Epithelial cell of esophagus (primary cell): ENCODE measurements at regions not wholly inside any gene's neighbourhood (a gene's known extent, or its start where the extent isn't known, plus 50 kb on each side); places are given as distances from the start of the nearest gene placed in this dataset.
"Not testable (repeated sequence)": the region's sequence is repeated elsewhere in the genome, so short reads cannot be mapped to it uniquely, and the experiment has no call there.

ENCODE experiments used
- DNase-seq: peaks from one replicate; pipeline ENCODE4 v3.0.0; 2010; ENCODE audit warnings: low read depth
- H3K4me3 ChIP-seq: 2 replicates; pipeline ENCODE4 v1.5.1; 2011; ENCODE audit warnings: mild to moderate bottlenecking, low read length, control low read depth
- TF ChIP-seq, protein P1 (sequence below): IDR thresholded peaks from 2 replicates; pipeline ENCODE4 v1.5.1; 2011; ENCODE audit warnings: low read depth, mild to moderate bottlenecking, low read length, control low read depth, inconsistent platforms; ENCODE audit not compliant: insufficient read depth; ENCODE audit errors: missing control alignments

DNA sequence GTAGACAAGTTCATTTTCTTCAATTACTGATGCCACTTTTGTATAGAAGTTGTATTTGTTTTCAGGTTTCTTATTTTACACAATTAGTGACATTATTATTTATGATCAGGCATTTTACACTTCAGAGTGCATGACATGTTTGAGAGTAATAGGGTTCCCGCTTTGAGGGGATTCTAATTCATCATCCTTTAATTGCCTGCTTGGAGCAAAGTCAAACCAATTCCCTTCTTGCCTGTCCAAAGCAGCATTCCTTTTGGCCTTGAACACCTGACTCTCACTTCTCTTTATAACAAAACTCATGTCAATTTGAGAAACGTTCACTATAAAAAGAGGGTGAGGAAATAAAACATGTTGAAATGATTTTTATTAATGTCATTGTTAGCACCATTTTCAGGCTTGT lies 1149.4 kb downstream of the NXPH1 start:
- TF ChIP-seq, protein P1, sequence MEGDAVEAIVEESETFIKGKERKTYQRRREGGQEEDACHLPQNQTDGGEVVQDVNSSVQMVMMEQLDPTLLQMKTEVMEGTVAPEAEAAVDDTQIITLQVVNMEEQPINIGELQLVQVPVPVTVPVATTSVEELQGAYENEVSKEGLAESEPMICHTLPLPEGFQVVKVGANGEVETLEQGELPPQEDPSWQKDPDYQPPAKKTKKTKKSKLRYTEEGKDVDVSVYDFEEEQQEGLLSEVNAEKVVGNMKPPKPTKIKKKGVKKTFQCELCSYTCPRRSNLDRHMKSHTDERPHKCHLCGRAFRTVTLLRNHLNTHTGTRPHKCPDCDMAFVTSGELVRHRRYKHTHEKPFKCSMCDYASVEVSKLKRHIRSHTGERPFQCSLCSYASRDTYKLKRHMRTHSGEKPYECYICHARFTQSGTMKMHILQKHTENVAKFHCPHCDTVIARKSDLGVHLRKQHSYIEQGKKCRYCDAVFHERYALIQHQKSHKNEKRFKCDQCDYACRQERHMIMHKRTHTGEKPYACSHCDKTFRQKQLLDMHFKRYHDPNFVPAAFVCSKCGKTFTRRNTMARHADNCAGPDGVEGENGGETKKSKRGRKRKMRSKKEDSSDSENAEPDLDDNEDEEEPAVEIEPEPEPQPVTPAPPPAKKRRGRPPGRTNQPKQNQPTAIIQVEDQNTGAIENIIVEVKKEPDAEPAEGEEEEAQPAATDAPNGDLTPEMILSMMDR, result no peak
- no peak for DNase-seq

DNA sequence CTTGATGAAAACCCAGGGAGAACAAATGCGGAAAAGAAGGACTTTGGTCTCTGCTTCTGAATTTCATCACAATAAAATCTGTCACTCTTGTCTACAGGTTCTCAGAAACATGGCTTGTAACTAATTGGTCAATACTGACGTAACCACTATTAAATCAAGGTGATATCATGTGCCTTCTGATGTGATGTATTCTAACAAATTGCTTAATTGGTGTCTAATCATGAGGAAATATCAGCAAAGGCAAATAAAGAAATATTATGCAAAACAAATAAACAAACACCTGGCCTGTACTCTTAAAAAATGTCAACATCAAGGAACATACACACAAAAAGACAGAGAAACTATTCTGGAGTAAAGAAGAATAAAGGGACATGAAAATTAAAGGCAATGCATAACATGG lies 1165.0 kb downstream of the NXPH1 start:
- no peak for DNase-seq
- TF ChIP-seq, protein P1, result no peak
- no peak overlapping the region for H3K4me3 ChIP-seq

More for the DNA sequence above, 1149.4 kb downstream of the NXPH1 start:
- no peak overlapping the region for H3K4me3 ChIP-seq

DNA sequence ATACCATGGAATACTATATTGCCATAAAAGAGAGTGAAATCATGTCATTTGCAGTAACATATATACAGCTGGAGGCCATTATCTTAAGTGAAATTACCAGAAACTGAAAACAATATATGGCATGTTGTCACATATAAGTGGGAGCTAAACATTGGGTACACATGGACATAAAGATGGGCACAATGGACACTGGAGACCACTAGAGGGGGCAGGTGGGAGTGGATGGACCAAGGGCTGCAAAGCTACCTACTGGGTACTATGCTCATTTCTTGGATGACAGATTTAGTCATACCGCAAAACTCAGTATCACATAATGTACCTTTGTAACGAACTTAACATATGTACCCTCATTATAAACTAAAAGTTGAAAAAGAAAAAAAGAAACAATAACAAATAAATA lies 1167.6 kb downstream of the NXPH1 start:
- no peak for DNase-seq
- no peak overlapping the region for H3K4me3 ChIP-seq
- TF ChIP-seq, protein P1, result no peak

DNA sequence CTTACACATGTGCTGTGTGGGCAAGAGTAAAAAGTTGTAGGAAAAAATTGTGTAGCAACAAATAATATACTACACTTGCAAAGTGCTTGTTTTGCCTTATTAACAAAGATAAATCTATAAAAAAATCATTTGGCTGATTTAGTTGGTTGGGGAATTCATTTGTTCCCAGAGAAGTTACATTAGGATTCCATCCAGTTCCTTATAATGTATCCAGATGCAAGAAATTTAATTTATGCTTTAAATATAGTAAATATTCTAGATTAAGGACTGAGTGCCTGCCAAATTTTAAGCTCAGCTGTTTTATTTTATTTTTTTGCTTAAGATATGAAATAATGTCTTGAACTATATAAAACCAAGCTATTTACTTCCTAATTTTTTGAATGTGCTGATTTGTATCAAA lies 1169.9 kb downstream of the NXPH1 start:
- no peak overlapping the region for H3K4me3 ChIP-seq
- TF ChIP-seq, protein P1, result no peak
- DNase-seq, result no peak

DNA sequence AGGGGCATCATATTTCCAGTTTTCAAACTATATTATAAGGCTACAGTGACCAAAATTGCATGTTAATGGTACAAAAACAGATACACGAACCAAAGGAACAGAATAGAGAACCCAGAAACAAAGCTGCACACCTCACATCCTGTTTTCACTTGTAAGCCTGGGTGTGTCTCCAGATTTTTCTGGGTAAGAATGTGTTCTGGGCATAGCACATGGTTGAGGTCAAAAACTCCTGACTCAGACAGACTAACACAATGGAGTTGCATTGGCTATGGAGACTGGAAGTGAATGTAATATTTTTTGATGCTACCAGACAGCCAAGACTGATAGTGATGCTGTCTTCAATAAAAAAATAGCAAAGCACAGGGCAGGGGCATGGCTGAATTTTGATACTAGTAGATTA lies 1175.2 kb downstream of the NXPH1 start:
- TF ChIP-seq, protein P1, result no peak
- no peak overlapping the region for H3K4me3 ChIP-seq
- peak; percentile 29 for DNase-seq

DNA sequence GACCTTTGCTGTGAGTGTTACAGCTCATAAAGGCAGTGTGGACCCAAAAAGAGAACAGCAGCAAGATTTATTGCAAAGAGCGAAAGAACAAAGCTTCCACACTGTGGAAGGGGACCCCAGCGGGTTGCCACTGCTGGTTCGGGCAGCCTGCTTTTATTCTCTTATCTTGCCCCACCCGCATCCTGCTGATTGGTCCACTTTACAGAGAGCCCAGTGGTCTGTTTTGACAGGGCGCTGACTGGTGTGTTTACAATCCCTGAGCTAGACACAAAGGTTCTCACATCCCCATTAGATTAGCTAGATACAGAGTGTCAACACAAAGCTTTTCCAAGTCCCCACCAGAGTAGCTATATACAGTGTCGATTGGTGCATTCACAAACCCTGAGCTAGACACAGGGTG lies 1187.5 kb downstream of the NXPH1 start:
- DNase-seq, H3K4me3 ChIP-seq: not testable (repeated sequence)

DNA sequence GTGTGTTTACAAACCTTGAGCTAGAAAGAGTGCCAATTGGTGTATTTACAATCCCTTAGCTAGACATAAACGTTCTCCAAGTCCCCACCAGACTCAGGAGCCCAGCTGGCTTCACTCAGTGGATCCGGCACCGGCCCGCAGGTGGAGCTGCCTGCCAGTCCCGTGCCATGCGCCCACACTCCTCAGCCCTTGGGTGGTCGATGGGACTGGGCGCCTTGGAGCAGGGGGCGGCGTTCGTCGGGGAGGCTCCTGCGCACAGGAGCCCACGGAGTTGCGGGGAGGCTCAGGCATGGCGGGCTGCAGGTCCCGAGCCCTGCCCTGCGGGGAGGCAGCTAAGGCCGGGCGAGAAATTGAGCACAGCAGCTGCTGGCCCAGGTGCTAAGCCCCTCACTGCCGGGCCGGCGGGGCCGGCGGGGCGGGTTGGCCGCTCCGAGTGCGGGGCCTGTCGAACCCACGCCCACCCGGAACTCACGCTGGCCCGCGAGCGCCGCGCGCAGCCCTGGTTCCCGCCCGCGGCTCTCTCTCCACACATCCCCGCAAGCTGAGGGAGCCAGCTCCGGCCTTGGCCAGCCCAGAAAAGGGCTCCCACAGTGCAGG lies 1188.0 kb downstream of the NXPH1 start:
- not testable (repeated sequence) for H3K4me3 ChIP-seq, DNase-seq

DNA sequence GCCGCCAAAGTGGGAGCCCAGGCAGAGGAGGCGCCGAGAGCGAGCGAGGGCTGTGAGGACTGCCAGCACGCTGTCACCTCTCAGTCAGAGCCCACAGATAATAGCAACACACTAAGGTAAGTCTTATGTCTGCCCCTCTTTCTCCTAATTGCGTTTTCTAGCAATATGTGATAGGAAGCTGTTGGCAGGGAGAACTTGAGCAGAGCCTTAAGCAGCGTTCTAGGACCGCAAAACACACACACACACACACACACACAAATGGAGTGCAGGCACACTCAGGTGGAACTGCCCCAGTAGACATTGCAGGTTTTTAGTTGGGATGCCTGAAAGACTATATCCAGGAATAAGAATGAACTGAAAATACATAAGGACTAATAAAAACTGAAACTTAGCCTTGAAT lies 1188.5 kb downstream of the NXPH1 start:
- DNase-seq, result no peak
- no peak overlapping the region for H3K4me3 ChIP-seq

More for the DNA sequence above, 1188.5 kb downstream of the NXPH1 start:
- TF ChIP-seq, protein P1, result no peak
